Ovary (tissue), 3 donors: ENCODE measurements at regions not wholly inside any gene's neighbourhood (a gene's known extent, or its start where the extent isn't known, plus 50 kb on each side); places are given as distances from the start of the nearest gene placed in this dataset.

Experiments
- EP300 ChIP-seq: sonication (generic); formaldehyde crosslinking; IDR thresholded peaks from one replicate; pipeline ENCODE4 v1.6.1; 2017; ENCODE audit warnings: antibody characterized with exemption
- TF ChIP-seq, protein P1 (sequence below), 3 donors: fragments of 450-650 bp in 2 of 3; fragments of 200-600 bp in 1 of 3; IDR thresholded peaks; one replicate each; pipeline versions ENCODE4 v1.5.1 to v1.8.0; 2016 to 2022; ENCODE audit warnings: antibody characterized with exemption in 3 of 3, mild to moderate bottlenecking in 1 of 3
- donor health status: DM: no; HTN: no; CAD: no.

DNA sequence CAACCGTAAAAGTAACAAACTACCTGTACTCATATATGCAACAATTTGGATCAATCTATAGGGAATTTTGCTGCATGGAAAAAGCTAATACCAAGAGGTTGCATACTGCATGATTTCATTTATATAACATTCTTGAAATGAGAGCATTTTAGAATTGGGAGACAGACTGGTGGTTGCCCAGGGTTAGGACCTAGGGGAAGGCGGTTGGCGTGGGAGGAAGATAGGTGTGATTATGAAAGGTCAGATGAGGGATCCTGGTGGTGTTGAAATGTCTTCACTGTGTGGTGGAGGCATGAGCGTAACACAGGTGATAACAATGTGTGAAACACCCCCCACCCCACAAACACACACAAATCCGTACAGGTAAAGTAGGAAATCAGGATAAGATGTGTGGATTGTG, 176.6 kb upstream of the ZBED5 start:
- TF ChIP-seq, protein P1, sequence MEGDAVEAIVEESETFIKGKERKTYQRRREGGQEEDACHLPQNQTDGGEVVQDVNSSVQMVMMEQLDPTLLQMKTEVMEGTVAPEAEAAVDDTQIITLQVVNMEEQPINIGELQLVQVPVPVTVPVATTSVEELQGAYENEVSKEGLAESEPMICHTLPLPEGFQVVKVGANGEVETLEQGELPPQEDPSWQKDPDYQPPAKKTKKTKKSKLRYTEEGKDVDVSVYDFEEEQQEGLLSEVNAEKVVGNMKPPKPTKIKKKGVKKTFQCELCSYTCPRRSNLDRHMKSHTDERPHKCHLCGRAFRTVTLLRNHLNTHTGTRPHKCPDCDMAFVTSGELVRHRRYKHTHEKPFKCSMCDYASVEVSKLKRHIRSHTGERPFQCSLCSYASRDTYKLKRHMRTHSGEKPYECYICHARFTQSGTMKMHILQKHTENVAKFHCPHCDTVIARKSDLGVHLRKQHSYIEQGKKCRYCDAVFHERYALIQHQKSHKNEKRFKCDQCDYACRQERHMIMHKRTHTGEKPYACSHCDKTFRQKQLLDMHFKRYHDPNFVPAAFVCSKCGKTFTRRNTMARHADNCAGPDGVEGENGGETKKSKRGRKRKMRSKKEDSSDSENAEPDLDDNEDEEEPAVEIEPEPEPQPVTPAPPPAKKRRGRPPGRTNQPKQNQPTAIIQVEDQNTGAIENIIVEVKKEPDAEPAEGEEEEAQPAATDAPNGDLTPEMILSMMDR (IDR thresholded peaks at IDR 0.05) = no peak
- no peak for TF ChIP-seq EP300
